Stimulated activated CD4-positive, alpha-beta T cell treated with anti-CD3 and anti-CD28 coated beads, Interleukin-2, amount 100 ng/mL, for 24 hours (primary cell): ENCODE measurements at regions not wholly inside any gene's neighbourhood (a gene's known extent, or its start where the extent isn't known, plus 50 kb on each side); places are given as distances from the start of the nearest gene placed in this dataset.

ENCODE experiments used
- DNase-seq, 2 donors: peaks; one replicate each; pipeline ENCODE4 v3.0.0-alpha.2; 2020

GRCh38 chr14:87152693-87153092 is 840.3 kb downstream of the GALC start:
- DNase-seq = no peak

GRCh38 chr14:87149583-87150354 is 843.2 kb downstream of the GALC start:
- DNase-seq = no peak

DNA sequence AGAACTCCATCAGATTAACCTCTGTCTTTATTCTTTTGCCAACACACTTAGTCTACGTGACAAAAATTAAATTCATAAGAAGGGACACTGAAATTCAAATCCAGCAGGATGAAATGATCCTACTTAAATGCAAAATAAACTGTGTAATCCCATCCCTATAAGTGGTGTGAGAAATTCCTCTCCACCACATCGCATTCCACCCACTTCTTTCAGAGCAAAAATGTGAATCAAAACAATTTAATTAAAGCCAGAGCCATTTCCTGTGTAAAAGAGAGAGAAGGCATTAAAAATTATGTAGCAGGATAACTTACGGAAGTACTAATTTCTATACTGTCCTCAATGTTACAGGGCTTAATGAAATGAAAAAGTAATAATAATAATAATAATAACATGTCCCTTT is 844.3 kb downstream of the GALC start:
- DNase-seq = no peak

GRCh38 chr14:87142551-87143211 is 850.3 kb downstream of the GALC start:
- DNase-seq = no peak

DNA sequence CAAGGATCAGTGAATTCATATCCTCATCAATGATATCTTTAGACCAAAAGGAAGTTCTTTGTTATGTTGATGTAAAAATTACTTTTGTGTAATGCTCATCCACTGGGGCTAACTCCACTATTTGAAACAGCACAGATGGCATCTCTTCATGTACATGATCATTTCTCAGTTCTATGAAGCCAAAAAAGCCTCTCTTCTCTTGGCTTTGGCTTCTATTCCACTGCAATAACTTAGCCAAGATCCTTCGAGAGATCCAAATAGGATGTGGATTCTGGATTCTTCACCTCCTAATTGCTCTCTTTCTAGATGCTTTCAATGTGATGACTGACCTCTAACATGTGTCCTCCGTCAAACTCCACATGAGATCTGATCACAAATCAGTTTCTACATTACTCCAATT is 851.2 kb downstream of the GALC start:
- DNase-seq = no peak

GRCh38 chr14:87139299-87139698 is 853.7 kb downstream of the GALC start:
- DNase-seq = no peak

GRCh38 chr14:87133073-87133801 is 859.7 kb downstream of the GALC start:
- DNase-seq = no peak

GRCh38 chr14:87131879-87132278 is 861.1 kb downstream of the GALC start:
- no peak for DNase-seq

GRCh38 chr14:87122166-87122565 is 870.8 kb downstream of the GALC start:
- no peak for DNase-seq

DNA sequence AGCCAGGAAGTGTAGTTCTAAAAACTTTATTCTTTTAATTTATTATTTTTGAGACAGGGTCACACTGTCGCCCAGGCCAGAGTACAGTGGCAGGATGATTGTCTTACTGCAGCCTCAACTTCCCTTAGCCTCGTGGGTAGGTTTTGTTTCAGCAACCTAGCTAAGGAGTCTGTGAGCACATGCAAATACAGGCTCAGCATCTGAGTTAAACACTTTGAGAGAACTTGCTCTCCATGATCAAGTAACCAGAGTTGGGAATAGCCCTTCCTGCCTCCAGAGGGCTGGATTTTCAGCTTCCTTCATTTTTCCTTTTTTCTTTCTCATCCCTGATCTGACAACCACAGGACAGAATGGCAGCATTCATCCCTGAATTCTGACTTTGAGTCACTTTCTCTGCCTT is 871.3 kb downstream of the GALC start:
- no peak for DNase-seq

- DNase-seq = no peak
These were observed 877.7 kb downstream of the GALC start for GRCh38 chr14:87115234-87115633.

- no peak for DNase-seq
These were observed 879.7 kb downstream of the GALC start for GRCh38 chr14:87113286-87113685.

DNA sequence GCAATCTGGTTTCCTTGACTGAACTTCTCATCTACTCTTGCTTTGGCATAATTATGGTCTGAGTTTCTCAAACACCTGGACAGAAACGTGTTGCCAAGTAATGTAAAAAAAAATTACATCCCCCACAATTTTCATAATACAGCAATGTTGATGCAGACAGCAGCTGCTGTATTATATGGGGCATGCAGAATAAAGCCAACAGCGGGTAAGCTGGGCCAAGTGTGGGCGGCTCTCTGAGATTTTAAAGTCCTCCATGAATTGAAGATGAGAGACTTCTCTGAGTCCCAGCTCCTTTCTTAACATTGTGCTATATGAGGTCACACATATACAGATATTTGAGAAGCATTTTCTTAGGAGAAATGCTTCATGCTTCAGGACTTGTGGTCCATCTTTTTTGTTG is 881.2 kb downstream of the GALC start:
- DNase-seq = no peak

DNA sequence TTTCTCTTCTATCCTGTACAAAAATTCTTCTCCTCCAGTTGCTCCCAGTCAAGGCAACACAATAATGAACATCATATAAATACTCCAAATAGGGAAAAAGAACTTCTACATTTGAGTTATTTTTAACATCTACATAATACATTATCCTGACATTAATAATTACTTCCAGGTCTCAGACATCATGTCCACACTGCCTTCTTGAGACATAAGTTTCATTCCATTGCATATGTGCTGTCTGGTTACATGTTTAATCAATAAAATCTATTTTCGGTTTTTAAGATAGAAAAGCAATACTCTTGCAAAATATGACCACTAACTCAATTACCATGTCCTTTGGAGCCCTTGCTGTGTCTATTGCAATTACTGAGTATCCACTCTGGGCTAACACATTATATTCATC is 881.9 kb downstream of the GALC start:
- DNase-seq = no peak

DNA sequence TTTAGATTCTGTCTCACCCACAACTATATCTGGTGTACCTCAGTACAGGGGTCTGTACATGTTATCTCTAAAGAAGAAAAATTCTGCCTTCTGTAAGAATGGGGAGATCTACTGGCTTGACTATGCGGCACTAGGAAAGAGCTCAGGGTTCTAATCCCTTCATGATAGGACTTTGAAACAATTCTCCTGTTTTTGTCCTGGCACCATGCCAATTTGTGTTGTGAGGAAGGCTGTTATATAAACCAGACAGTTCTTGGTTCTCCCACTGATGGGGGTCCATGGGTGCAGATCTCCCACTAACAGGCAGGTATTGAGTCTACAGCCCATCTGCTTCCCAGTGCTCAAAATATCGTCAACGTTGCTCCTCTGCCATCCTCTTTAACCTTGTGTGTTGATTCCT is 883.7 kb downstream of the GALC start:
- no peak for DNase-seq

DNA sequence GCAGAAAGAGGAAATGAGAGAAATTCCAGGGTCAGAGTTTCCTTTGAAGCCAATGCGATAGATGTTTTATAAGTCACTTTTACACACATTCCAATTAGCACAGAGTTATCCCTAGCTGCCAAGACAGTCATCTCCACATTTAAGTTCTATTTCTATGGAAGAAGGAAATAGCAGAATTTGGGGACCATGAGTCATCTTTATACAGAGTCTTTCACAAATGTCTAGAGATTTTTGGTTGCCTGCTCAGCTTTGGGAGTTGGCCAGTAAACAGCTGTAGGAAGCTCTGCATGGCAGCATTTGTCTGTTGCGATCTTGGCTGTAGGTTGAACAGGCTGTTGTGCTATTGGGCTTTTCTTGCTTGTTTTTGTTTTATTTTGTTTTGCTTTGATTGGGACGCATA is 884.3 kb downstream of the GALC start:
- no peak for DNase-seq

GRCh38 chr14:87102811-87103378 is 890.1 kb downstream of the GALC start:
- DNase-seq = no peak

- DNase-seq = no peak
These were observed 896.0 kb downstream of the GALC start for GRCh38 chr14:87097015-87097414.

DNA sequence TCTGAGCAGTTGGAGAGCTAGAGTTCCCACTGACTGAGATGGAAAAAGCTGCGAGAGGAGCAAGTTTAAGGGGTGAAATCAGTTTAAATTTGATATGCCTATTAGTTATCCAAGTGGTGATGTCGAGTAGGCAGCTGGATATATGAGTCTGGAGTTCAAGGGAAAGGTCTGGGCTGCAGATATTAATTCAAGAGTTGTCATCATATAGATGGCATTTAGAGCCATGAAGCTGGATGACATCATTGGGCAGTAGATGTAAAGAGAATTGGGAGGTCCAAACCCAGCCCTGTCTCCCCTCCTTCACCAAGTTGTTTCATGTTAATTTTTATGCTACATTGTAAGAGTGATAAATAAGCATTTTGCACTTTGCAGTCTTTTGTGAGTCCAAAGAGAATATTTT is 898.1 kb downstream of the GALC start:
- no peak for DNase-seq

- no peak for DNase-seq
These were observed 904.4 kb downstream of the GALC start for GRCh38 chr14:87088588-87088987.

- no peak for DNase-seq
These were observed 905.1 kb downstream of the GALC start for GRCh38 chr14:87087881-87088280.

DNA sequence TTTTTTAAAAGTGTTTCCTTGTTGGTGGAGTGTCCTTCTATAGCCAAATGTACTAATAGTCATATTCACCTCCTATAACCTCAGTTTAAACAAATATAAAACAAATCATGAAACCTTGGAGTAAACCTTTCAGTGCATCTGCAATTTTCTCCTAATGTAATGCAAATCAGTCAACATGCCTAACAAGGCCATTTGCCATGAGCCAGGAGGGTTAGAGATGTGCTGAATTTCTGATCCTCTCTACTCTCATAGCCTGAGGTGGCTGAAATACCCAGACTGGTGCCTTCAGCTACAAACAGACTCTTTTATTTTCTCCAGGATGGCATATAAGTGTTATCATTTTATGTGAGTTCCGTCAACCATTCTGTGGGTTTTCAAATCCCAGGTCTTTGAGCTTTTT is 908.1 kb downstream of the GALC start:
- no peak for DNase-seq

- no peak for DNase-seq
These were observed 910.1 kb downstream of the GALC start for GRCh38 chr14:87082917-87083316.

GRCh38 chr14:87081004-87081403 is 912.0 kb downstream of the GALC start:
- no peak for DNase-seq
